ENCODE measurements at regions not wholly inside any gene's neighbourhood (a gene's known extent, or its start where the extent isn't known, plus 50 kb on each side); places are given as distances from the start of the nearest gene placed in this dataset.
A peak's percentile ranks its signal among the peaks of the same experiment; 100 is the strongest.
"Not testable (repeated sequence)": the region's sequence is repeated elsewhere in the genome, so short reads cannot be mapped to it uniquely, and the experiment has no call there.

- no peak for DNase-seq (ENCODE audit: low read depth)
Observed at GRCh38 chr15:77838595-77838994, 205.9 kb upstream of the LINGO1 start.

GRCh38 chr15:77838061-77838460 lies 205.3 kb upstream of the LINGO1 start:
- DNase-seq (ENCODE audit: low read depth) = no peak

- DNase-seq (ENCODE audit: low read depth) = no peak
Observed at GRCh38 chr15:77837649-77838025, 204.9 kb upstream of the LINGO1 start.

- DNase-seq (ENCODE audit: low read depth) = no peak
Observed at GRCh38 chr15:77836906-77837648, 204.4 kb upstream of the LINGO1 start.

- no peak for DNase-seq (ENCODE audit: low read depth)
Observed at GRCh38 chr15:77836121-77836692, 203.5 kb upstream of the LINGO1 start.

- no peak for DNase-seq (ENCODE audit: low read depth)
Observed at GRCh38 chr15:77834276-77834990, 201.7 kb upstream of the LINGO1 start.

GRCh38 chr15:77832874-77833273 lies 200.2 kb upstream of the LINGO1 start:
- no peak for DNase-seq (ENCODE audit: low read depth)

- DNase-seq (ENCODE audit: low read depth) = no peak
Observed at GRCh38 chr15:77831986-77832385, 199.3 kb upstream of the LINGO1 start.

GRCh38 chr15:77830051-77830468 lies 197.3 kb upstream of the LINGO1 start:
- no peak for DNase-seq (ENCODE audit: low read depth)

GRCh38 chr15:77829331-77829730 lies 196.6 kb upstream of the LINGO1 start:
- DNase-seq (ENCODE audit: low read depth) = not testable (repeated sequence)

GRCh38 chr15:77827860-77828259 lies 195.1 kb upstream of the LINGO1 start:
- no peak for DNase-seq (ENCODE audit: low read depth)

GRCh38 chr15:77826006-77826695 lies 193.4 kb upstream of the LINGO1 start:
- DNase-seq (ENCODE audit: low read depth) = no peak

- DNase-seq (ENCODE audit: low read depth) = no peak
Observed at GRCh38 chr15:77825546-77825945, 192.8 kb upstream of the LINGO1 start.

- no peak for DNase-seq (ENCODE audit: low read depth)
Observed at GRCh38 chr15:77825252-77825542, 192.5 kb upstream of the LINGO1 start.

GRCh38 chr15:77824361-77825251 lies 191.9 kb upstream of the LINGO1 start:
- no peak for DNase-seq (ENCODE audit: low read depth)

- DNase-seq (ENCODE audit: low read depth) = no peak
Observed at GRCh38 chr15:77823736-77824135, 191.0 kb upstream of the LINGO1 start.

GRCh38 chr15:77822631-77823230 lies 190.0 kb upstream of the LINGO1 start:
- no peak for DNase-seq (ENCODE audit: low read depth)

GRCh38 chr15:77821959-77822256 lies 189.2 kb upstream of the LINGO1 start:
- DNase-seq (ENCODE audit: low read depth) = no peak

- peak; percentile 35 for DNase-seq (ENCODE audit: low read depth)
Observed at GRCh38 chr15:77821188-77821958, 188.7 kb upstream of the LINGO1 start.

GRCh38 chr15:77819851-77820728 lies 187.4 kb upstream of the LINGO1 start:
- no peak for DNase-seq (ENCODE audit: low read depth)

Measured in CMK (cell line).